HUES48 (cell line): ENCODE measurements at regions not wholly inside any gene's neighbourhood (a gene's known extent, or its start where the extent isn't known, plus 50 kb on each side); places are given as distances from the start of the nearest gene placed in this dataset.

Experiments
- H3K27ac ChIP-seq: one replicate; pipeline ENCODE4 v1.7.0; 2013; ENCODE audit warnings: low read depth, low read length, inconsistent platforms
- H3K27me3 ChIP-seq: 2 replicates; pipeline ENCODE4 v1.6.1; 2013; ENCODE audit warnings: mild to moderate bottlenecking, low read length; ENCODE audit not compliant: control insufficient read depth, insufficient read depth
- H3K36me3 ChIP-seq: 2 replicates; pipeline ENCODE4 v1.6.1; 2013; ENCODE audit warnings: low read length; ENCODE audit not compliant: control insufficient read depth, insufficient read depth
- H3K4me1 ChIP-seq: 2 replicates; pipeline ENCODE4 v1.6.1; 2013; ENCODE audit warnings: mild to moderate bottlenecking, low read length; ENCODE audit not compliant: control insufficient read depth, insufficient read depth
- H3K4me3 ChIP-seq: 2 replicates; pipeline ENCODE4 v1.5.1; 2013; ENCODE audit warnings: mild to moderate bottlenecking, low read depth, low read length
- H3K9ac ChIP-seq: 2 replicates; pipeline ENCODE4 v1.6.1; 2013; ENCODE audit warnings: mild to moderate bottlenecking, low read depth, low read length, moderate library complexity
- H3K9me3 ChIP-seq: 2 replicates; pipeline ENCODE4 v1.6.1; 2013; ENCODE audit warnings: low read length; ENCODE audit not compliant: control insufficient read depth, insufficient read depth

- Histone ChIP-seq H3K4me1 (no peaks in the 10 kb centered on the region), H3K27ac (no peak overlapping the region)
Measured at GRCh38 chr10:43939939-43940820, 291.5 kb upstream of the ZNF32 start.

GRCh38 chr10:43939389-43939938, 290.8 kb upstream of the ZNF32 start:
- Histone ChIP-seq H3K9me3 (peaks cover 4% of the 10 kb centered on the region; the same call in 1 of the 2 replicates), H3K9ac (no peak overlapping the region), H3K4me3 (no peak overlapping the region), H3K27ac (no peak overlapping the region), H3K4me1 (no peaks in the 10 kb centered on the region), H3K36me3 (no peaks in the 10 kb centered on the region), H3K27me3 (no peaks in the 10 kb centered on the region)

More at GRCh38 chr10:43939939-43940820, 291.5 kb upstream of the ZNF32 start:
- Histone ChIP-seq H3K4me3 (no peak overlapping the region), H3K9me3 (peaks cover 2% of the 10 kb centered on the region; the same call in 1 of the 2 replicates), H3K9ac (no peak overlapping the region), H3K27me3 (no peaks in the 10 kb centered on the region), H3K36me3 (no peaks in the 10 kb centered on the region)

- no peaks in the 10 kb centered on the region for H3K36me3 ChIP-seq
- H3K27me3 ChIP-seq: no peaks in the 10 kb centered on the region
- H3K4me3 ChIP-seq: no peak overlapping the region
- no peak overlapping the region for H3K9ac ChIP-seq
- H3K9me3 ChIP-seq: peaks cover 4% of the 10 kb centered on the region; the same call in 1 of the 2 replicates
- H3K4me1 ChIP-seq: no peaks in the 10 kb centered on the region
- no peak overlapping the region for H3K27ac ChIP-seq
Measured at GRCh38 chr10:43938810-43939209, 290.1 kb upstream of the ZNF32 start.

GRCh38 chr10:43931308-43931930, 282.7 kb upstream of the ZNF32 start:
- Histone ChIP-seq H3K4me1 (0 out of 2 replicates have a peak, but pooled peaks cover 3% of the 10 kb centered on the region), H3K9me3 (peaks cover 7% of the 10 kb centered on the region; the same call in 1 of the 2 replicates), H3K27me3 (no peaks in the 10 kb centered on the region), H3K27ac (no peak overlapping the region), H3K9ac (no peak overlapping the region), H3K36me3 (no peaks in the 10 kb centered on the region), H3K4me3 (no peak overlapping the region)

- no peak overlapping the region for H3K9ac ChIP-seq
- H3K9me3 ChIP-seq: peaks cover 7% of the 10 kb centered on the region; the same call in 1 of the 2 replicates
- H3K4me1 ChIP-seq: 0 out of 2 replicates have a peak, but pooled peaks cover 3% of the 10 kb centered on the region
- no peak overlapping the region for H3K27ac ChIP-seq
- no peaks in the 10 kb centered on the region for H3K27me3 ChIP-seq
- H3K36me3 ChIP-seq: no peaks in the 10 kb centered on the region
- no peak overlapping the region for H3K4me3 ChIP-seq
Measured at GRCh38 chr10:43930777-43931176, 282.1 kb upstream of the ZNF32 start.

GRCh38 chr10:43930243-43930642, 281.6 kb upstream of the ZNF32 start:
- H3K27me3 ChIP-seq: no peaks in the 10 kb centered on the region
- H3K27ac ChIP-seq: no peak overlapping the region
- H3K9ac ChIP-seq: no peak overlapping the region
- H3K9me3 ChIP-seq: peaks cover 6% of the 10 kb centered on the region; the same call in 1 of the 2 replicates
- no peaks in the 10 kb centered on the region for H3K36me3 ChIP-seq
- H3K4me3 ChIP-seq: no peak overlapping the region
- H3K4me1 ChIP-seq: 0 out of 2 replicates have a peak, but pooled peaks cover 3% of the 10 kb centered on the region

- 0 out of 2 replicates have a peak, but pooled peaks cover 3% of the 10 kb centered on the region for H3K4me1 ChIP-seq
- peaks cover 3% of the 10 kb centered on the region; the same call in 1 of the 2 replicates for H3K9me3 ChIP-seq
- no peak overlapping the region for H3K27ac ChIP-seq
- no peaks in the 10 kb centered on the region for H3K36me3 ChIP-seq
- H3K27me3 ChIP-seq: no peaks in the 10 kb centered on the region
- no peak overlapping the region for H3K4me3 ChIP-seq
- H3K9ac ChIP-seq: no peak overlapping the region
Measured at GRCh38 chr10:43929122-43929521, 280.4 kb upstream of the ZNF32 start.

- Histone ChIP-seq H3K27ac (no peak overlapping the region), H3K9ac (no peak overlapping the region), H3K4me1 (0 out of 2 replicates have a peak, but pooled peaks cover 3% of the 10 kb centered on the region), H3K9me3 (peaks cover under 1% of the 10 kb centered on the region; the same call in 1 of the 2 replicates), H3K4me3 (no peak overlapping the region), H3K36me3 (no peaks in the 10 kb centered on the region), H3K27me3 (no peaks in the 10 kb centered on the region)
Measured at GRCh38 chr10:43928425-43928968, 279.8 kb upstream of the ZNF32 start.

GRCh38 chr10:43926875-43927406, 278.3 kb upstream of the ZNF32 start:
- Histone ChIP-seq H3K27ac (no peak overlapping the region), H3K4me3 (no peak overlapping the region), H3K27me3 (no peaks in the 10 kb centered on the region), H3K9me3 (no peaks in the 10 kb centered on the region), H3K36me3 (no peaks in the 10 kb centered on the region), H3K4me1 (no peaks in the 10 kb centered on the region), H3K9ac (no peak overlapping the region)

- Histone ChIP-seq H3K4me3 (no peak overlapping the region), H3K9me3 (peaks cover 3% of the 10 kb centered on the region; the same call in 1 of the 2 replicates), H3K4me1 (no peaks in the 10 kb centered on the region), H3K27ac (no peak overlapping the region), H3K27me3 (no peaks in the 10 kb centered on the region), H3K9ac (no peak overlapping the region), H3K36me3 (no peaks in the 10 kb centered on the region)
Measured at GRCh38 chr10:43926371-43926770, 277.7 kb upstream of the ZNF32 start.
